ENCODE measurements at regions not wholly inside any gene's neighbourhood (a gene's known extent, or its start where the extent isn't known, plus 50 kb on each side); places are given as distances from the start of the nearest gene placed in this dataset.

GRCh38 chr13:83204886-83205285 is 677.4 kb downstream of the SLITRK1 start:
- peaks cover 2% of the 10 kb centered on the region for H3K9me3 ChIP-seq (replicated peaks; ENCODE audit: control insufficient read depth, insufficient read depth, low read length)
- intact Hi-C loops (cut with micrococcal nuclease) = no loop called here
- H3K27ac ChIP-seq (ENCODE audit: insufficient read depth, low read depth, low read length) = no peak overlapping the region
- ChIA-PET POLR2A (no interaction called here), CTCF (no interaction called here)
- no TSS peak for BruUV-seq (replicated peaks)
- no peak overlapping the region for H3K4me3 ChIP-seq (replicated peaks in 1 of 3; ENCODE audit: insufficient read depth in 1 of 3, low read depth in 1 of 3, low read length in 3 of 3)
- H2AFZ ChIP-seq (ENCODE audit: low read depth, low read length) = no peak overlapping the region
- no peaks in the 10 kb centered on the region for H3K9me1 ChIP-seq (replicated peaks; ENCODE audit: control insufficient read depth, extremely low read depth, insufficient read depth, low read length)
- FAIRE-seq (no peak), DNase-seq (ENCODE audit: low read depth, low spot score) (no peak)
- no peak overlapping the region for H3K4me2 ChIP-seq (ENCODE audit: insufficient read depth, low read length)
- no peaks in the 10 kb centered on the region for H3K27me3 ChIP-seq (ENCODE audit: control insufficient read depth in 2 of 2, insufficient read depth in 2 of 2, low read length in 2 of 2)
- H3K79me2 ChIP-seq (ENCODE audit: control insufficient read depth, insufficient read depth, low read length) = no peaks in the 10 kb centered on the region
- H4K20me1 ChIP-seq (replicated peaks; ENCODE audit: control insufficient read depth, extremely low read depth, insufficient read depth, low read length) = no peaks in the 10 kb centered on the region
- no peaks in the 10 kb centered on the region for H3K36me3 ChIP-seq (ENCODE audit: control insufficient read depth in 2 of 2, extremely low read depth in 1 of 2, insufficient read depth in 2 of 2, low read length in 2 of 2)
- TF ChIP-seq POLR2AphosphoS5 (IDR thresholded peaks at IDR 0.05; ENCODE audit: insufficient read depth, low read depth, low read length) (no peak), JUN (IDR thresholded peaks at IDR 0.05; ENCODE audit: borderline replicate concordance, insufficient read depth, insufficient read length, low read depth) (no peak), MYC (IDR thresholded peaks at IDR 0.05; ENCODE audit: low read depth, low read length) (no peak), GATA2 (IDR thresholded peaks at IDR 0.05; ENCODE audit: insufficient read depth, insufficient read length, low read depth, low read length) (no peak), POLR2A (IDR thresholded peaks at IDR 0.05; ENCODE audit: low read depth, low read length) (no peak), FOS (IDR thresholded peaks at IDR 0.05; ENCODE audit: borderline replicate concordance, insufficient read depth, low read length) (no peak), CTCF (IDR thresholded peaks at IDR 0.05; ENCODE audit: extremely low read depth in 1 of 2, insufficient read depth in 1 of 2, low read depth in 1 of 2, low read length in 2 of 2) (no peak), MAX (IDR thresholded peaks at IDR 0.05; ENCODE audit: insufficient read depth, insufficient read length) (no peak), EZH2 (IDR thresholded peaks at IDR 0.05; ENCODE audit: borderline replicate concordance, low read depth, low read length, severe bottlenecking) (no peak)
- H3K4me1 ChIP-seq (ENCODE audit: control insufficient read depth, extremely low read depth, insufficient read depth, low read length) = no peaks in the 10 kb centered on the region
- dilution Hi-C loops (cut with MboI; ENCODE audit: extremely low pct_ligation_motif_present, low sequenced_read_pairs) = no loop called here
- no peak overlapping the region for H3K9ac ChIP-seq (replicated peaks; ENCODE audit: extremely low read depth, insufficient read depth, low read length)

Measured in endothelial cell of umbilical vein (primary cell).